NB4 (cell line): ENCODE measurements at regions not wholly inside any gene's neighbourhood (a gene's known extent, or its start where the extent isn't known, plus 50 kb on each side); places are given as distances from the start of the nearest gene placed in this dataset.

Source experiments
- DNase-seq: peaks from one replicate; pipeline ENCODE4 v3.0.0; 2010; ENCODE audit warnings: low read depth
- H3K4me3 ChIP-seq: one replicate; pipeline ENCODE4 v1.5.1; 2011; ENCODE audit warnings: mild to moderate bottlenecking, low read depth, low read length, moderate library complexity
- CTCF ChIP-seq: IDR thresholded peaks from one replicate; pipeline ENCODE4 v1.5.1; 2012; ENCODE audit warnings: low read depth, low read length
- MAX ChIP-seq: IDR thresholded peaks from 2 replicates; pipeline ENCODE4 v1.6.1; 2011; ENCODE audit warnings: low read depth, low read length
- MYC ChIP-seq: IDR thresholded peaks from 2 replicates; pipeline ENCODE4 v1.6.1; 2011; ENCODE audit warnings: low read depth, low read length
- POLR2A ChIP-seq: IDR thresholded peaks from 2 replicates; pipeline ENCODE4 v1.6.1; 2011; ENCODE audit warnings: mild to moderate bottlenecking; ENCODE audit not compliant: insufficient read length; ENCODE audit errors: extremely low read depth

GRCh38 chr1:199313444-199313843, 674.6 kb downstream of the PTPRC start:
- TF ChIP-seq MYC (no peak), POLR2A (no peak), MAX (no peak), CTCF (no peak)
- no peak overlapping the region for H3K4me3 ChIP-seq
- DNase-seq = peak; percentile 12

- DNase-seq = no peak
- no peak overlapping the region for H3K4me3 ChIP-seq
- TF ChIP-seq MYC (no peak), POLR2A (no peak), MAX (no peak), CTCF (no peak)
These were observed 680.5 kb downstream of the PTPRC start for GRCh38 chr1:199319341-199319740.

GRCh38 chr1:199322278-199322677, 683.4 kb downstream of the PTPRC start:
- H3K4me3 ChIP-seq = no peak overlapping the region
- TF ChIP-seq MAX = no peak
- no peak for TF ChIP-seq CTCF
- TF ChIP-seq MYC = no peak
- TF ChIP-seq POLR2A = no peak
- no peak for DNase-seq

- no peak for DNase-seq
- TF ChIP-seq POLR2A (no peak), CTCF (no peak), MAX (no peak), MYC (no peak)
These were observed 694.3 kb upstream of the NR5A2 start for GRCh38 chr1:199333180-199333579.

GRCh38 chr1:199335496-199335895, 692.0 kb upstream of the NR5A2 start:
- no peak for TF ChIP-seq POLR2A
- no peak for TF ChIP-seq MAX
- TF ChIP-seq MYC = no peak
- TF ChIP-seq CTCF = no peak
- no peak for DNase-seq

More at GRCh38 chr1:199333180-199333579, 694.3 kb upstream of the NR5A2 start:
- no peak overlapping the region for H3K4me3 ChIP-seq

GRCh38 chr1:199336745-199337640, 690.5 kb upstream of the NR5A2 start:
- no peak for DNase-seq
- no peak overlapping the region for H3K4me3 ChIP-seq
- no peak for TF ChIP-seq CTCF
- no peak for TF ChIP-seq MAX
- TF ChIP-seq MYC = no peak
- TF ChIP-seq POLR2A = no peak

More at GRCh38 chr1:199335496-199335895, 692.0 kb upstream of the NR5A2 start:
- no peak overlapping the region for H3K4me3 ChIP-seq
